ENCODE measurements at regions not wholly inside any gene's neighbourhood (a gene's known extent, or its start where the extent isn't known, plus 50 kb on each side); places are given as distances from the start of the nearest gene placed in this dataset.
"Not testable (repeated sequence)": the region's sequence is repeated elsewhere in the genome, so short reads cannot be mapped to it uniquely, and the experiment has no call there.

DNA sequence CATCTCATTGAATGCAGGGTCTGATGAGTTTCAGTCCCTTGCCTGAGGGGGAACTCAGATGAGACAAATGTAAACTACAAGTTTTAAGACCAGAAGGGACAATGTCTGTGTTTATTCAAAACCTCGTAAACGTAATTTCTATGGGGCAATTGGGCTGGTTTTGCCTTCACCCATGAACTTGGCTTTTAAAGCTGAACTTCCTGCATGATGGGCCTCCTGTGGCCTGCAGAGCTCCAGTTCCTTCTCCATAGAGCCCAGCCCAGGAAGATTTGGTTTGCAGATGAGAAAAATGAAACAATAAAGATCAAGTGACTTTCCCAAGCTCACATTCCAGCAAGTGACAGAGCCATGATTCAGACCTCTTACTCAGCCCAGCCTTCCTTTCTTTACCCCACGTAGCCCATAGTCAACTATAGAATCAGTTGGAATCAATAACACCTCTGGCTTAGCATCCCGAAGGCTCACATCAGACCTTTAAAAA is 612.3 kb downstream of the UTRN start:
- no peak for DNase-seq (ENCODE audit: extremely low read depth in 1 of 2, low read depth in 1 of 2)

DNA sequence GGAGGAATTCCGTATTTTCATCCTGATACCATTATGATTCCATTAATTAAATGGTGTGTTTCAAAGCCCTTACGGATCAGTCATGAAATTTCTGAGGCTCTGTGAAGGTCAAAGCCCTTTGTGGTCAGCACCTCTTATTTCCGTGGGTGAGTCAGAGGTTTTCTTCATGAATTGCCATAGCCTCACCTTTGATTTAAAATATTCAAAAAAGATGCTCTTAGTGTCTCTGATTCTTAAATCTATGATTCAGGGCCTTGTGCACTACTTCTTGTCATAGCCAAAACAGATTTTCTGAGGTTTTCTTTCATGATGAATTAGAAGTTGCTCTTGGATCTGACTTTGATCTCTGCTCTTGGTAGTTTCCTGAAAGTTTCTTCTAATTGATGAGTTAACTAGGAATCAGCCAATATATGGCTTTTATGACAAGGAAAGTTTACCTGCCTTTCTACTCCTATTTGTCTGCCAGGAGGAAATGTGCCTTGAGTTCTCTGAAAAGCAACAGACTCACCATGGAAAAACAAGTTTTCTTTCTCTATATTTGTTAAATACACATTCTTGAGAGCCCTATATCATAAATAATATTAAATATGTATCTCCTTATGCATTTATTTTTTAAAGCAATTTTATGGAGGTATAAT is 613.0 kb downstream of the UTRN start:
- no peak for DNase-seq (ENCODE audit: extremely low read depth in 1 of 2, low read depth in 1 of 2)

DNA sequence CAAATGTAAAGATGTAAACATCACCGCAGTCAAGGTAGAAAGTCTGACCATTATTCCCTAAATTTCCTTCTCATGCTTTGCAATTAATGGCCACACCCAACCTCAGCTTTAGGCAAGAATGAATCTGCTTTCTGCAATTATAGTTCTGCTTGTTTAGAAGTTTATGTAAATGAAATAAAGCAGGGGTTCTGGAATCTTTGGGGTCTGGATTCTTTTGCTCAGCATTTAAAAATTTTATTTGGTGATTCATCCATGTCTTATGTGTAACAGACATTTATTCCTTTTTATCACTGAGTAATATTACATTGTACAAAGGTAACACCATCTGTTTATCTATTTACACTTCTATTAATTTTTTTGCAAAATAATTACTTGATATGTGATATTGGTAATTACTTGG is 613.6 kb downstream of the UTRN start:
- no peak for DNase-seq (ENCODE audit: extremely low read depth in 1 of 2, low read depth in 1 of 2)

DNA sequence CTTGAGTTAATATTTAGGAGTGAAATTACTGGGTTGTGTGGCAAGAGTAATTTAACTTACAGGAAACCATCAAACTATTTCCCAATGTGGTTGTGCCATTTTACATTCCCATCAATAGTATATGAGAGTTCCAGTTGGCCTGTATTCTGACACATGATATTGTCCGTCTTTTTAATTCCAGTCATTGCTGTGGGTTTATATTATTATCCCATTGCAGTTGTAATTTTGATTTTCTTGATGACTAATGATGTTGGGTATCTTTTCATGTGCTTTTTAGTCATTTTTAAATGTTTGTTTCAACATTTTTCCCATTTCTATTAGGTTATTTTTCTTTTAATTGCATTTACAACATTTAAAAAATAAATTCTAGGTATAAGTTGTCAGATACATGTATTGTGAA is 614.0 kb downstream of the UTRN start:
- DNase-seq (ENCODE audit: extremely low read depth in 1 of 2, low read depth in 1 of 2): no peak

DNA sequence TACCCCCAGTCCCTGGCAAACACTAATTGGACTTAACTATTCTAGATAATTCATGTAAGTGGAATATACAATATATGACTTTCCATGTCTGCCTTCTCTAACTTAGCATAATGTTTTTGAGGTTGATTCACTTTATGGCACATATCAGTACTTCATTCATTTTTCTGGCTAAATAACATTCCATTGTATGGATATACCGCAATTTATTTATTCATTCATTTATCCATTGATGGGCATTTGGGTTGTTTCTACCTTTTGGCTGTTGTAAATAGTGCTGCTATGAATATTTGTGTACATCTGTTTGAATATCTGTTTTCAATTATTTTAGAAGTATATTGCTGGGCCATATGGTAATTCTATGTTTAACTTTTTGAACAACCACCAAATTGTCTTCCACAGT is 616.3 kb downstream of the UTRN start:
- DNase-seq (ENCODE audit: extremely low read depth in 1 of 2, low read depth in 1 of 2): no peak

DNA sequence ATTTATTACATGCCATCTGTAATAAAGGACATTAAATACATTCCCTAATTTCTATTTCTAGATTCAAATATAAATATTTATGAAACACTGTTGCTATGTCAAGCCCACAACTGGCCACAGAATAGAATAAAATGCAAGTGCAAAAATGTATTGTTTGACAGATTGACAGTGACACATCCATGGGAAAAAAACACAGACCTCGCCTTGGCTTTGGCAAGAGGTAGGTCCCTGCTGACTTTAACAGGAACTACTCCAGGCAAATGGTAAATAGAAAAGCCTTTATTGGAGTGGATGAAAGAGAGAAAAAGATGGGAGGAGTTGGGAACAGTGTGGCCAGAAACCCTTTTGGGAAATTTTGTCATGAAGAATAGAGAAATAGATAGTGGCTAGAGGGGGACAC is 622.9 kb downstream of the UTRN start:
- no peak for DNase-seq (ENCODE audit: extremely low read depth in 1 of 2, low read depth in 1 of 2)

DNA sequence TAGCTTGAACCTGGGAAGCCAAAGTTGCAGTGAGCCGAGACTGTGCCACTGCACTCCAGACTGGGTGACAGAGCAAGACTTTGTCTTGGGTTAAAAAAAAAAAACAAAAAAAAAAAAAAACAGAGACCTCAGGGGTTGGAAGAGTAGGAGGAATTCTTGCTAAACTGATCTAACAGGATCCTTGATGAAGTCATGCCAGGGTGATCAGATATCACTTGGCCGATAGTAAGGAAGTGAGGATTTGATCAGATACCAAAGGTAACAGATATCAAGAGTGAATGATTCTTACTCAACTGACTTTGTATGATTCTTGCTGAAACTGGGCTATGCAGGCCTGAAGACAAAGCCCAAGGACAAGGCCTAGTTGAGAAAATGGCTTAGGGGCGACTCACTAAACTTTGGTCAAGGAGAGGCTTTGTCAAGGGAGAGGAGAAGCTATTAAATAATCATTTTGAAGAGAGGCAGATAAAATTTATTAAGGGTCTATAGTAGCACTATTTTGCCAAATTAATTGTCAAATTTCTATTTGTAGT is 624.7 kb downstream of the UTRN start:
- DNase-seq (ENCODE audit: extremely low read depth in 1 of 2, low read depth in 1 of 2): no peak

DNA sequence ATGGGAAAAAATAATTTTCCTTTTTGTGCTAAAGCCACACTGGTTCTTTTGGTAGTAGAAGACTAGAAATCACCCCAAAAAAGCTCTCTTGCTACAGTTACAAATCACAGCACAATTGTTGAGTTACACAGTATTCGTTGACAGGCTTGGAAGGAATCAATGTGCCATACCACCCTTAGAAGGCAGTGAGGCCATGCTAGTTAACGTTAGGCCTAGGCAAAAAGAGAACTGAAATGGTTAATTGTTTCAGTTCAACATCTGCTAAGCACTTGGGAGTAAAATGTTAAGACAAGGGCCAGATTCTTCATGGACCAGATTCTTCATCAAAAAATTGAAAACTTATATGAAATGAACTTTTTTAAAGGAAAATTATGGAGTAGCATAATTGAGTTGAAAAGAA is 626.2 kb downstream of the UTRN start:
- DNase-seq (ENCODE audit: extremely low read depth in 1 of 2, low read depth in 1 of 2): no peak

DNA sequence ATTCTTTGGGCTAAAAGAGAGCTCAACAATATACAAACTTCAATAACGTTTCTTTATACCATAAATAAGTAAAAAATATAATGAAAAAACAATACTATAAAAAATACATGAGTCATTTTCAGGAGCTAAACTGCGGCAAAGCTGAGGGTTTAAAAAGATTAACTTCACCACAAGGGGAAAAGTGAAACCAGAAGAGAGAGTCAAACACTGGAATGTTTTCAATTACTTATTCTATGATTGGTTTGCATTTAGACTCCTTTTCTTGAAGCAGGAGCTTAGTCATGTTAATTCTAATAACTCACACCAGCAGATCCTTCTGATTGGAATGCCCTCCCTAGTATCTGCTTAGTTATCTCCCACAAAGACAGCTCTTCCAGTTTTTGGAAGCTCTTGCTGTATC is 627.3 kb downstream of the UTRN start:
- DNase-seq (ENCODE audit: extremely low read depth in 1 of 2, low read depth in 1 of 2): no peak

DNA sequence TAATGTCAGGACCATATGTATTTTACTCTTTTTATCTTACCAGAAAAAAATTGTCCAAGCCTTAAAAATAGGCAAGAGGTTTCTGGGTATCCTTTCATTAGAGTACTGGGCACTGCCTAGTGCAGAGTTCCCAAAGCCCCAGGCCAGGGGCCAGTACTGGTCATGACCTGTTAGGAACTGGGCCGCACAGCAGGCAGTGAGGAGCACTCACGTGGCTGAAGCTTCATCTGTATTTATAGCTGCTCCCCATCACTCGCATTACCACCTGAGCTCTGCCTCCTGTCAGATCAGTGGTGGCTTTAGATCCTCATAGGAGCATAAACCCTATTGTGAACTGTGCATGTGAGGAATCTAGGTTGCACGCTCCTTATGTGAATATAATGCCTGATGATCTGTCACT is 632.9 kb downstream of the UTRN start:
- DNase-seq (ENCODE audit: extremely low read depth in 1 of 2, low read depth in 1 of 2): no peak

DNA sequence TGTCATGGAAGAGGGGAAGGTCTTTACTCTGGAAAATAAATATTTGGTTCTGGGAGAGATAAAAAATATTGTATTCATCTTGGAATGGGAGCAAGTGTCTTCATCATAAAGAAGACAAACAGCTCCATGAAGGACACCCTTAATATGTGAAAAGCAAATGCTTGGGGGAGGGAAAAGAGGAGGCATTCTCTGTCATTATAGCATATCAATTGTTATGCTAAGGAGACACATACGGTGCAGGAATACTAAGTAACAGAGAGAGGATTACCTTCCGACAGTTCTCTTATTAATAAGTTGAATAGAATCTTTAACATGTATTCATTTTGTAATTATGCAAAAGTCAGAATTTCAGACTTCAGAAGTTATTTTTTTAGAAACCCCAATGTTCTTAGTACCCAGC is 634.4 kb downstream of the UTRN start:
- DNase-seq (ENCODE audit: extremely low read depth in 1 of 2, low read depth in 1 of 2): no peak

DNA sequence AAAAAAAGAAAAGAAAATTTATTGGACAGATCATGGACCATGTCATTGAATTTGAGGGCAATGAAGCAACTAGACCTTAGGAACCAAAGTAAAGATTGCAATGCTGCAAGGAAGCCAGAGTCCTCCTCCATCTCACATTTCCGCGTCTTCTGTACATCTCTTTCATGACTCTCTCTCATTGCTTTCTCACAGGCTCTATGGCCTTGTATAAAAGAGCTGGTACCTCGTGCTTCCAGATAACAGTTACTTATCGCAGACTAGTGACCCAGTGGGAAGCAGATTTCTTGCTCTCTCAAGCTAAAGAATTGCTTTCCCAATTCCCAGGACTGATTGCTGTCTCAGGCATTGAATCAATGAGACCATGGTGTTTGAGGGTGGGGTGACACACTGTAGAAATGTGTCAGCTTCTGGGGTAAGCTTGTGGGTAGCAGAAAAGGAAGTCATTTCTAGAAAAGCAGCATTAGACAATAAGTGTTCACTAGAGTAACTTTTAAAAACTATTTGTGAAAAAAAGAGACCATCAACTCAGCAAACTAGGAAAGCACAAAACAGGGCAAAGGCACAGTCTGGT is 635.3 kb downstream of the UTRN start:
- no peak for DNase-seq (ENCODE audit: extremely low read depth in 1 of 2, low read depth in 1 of 2)

DNA sequence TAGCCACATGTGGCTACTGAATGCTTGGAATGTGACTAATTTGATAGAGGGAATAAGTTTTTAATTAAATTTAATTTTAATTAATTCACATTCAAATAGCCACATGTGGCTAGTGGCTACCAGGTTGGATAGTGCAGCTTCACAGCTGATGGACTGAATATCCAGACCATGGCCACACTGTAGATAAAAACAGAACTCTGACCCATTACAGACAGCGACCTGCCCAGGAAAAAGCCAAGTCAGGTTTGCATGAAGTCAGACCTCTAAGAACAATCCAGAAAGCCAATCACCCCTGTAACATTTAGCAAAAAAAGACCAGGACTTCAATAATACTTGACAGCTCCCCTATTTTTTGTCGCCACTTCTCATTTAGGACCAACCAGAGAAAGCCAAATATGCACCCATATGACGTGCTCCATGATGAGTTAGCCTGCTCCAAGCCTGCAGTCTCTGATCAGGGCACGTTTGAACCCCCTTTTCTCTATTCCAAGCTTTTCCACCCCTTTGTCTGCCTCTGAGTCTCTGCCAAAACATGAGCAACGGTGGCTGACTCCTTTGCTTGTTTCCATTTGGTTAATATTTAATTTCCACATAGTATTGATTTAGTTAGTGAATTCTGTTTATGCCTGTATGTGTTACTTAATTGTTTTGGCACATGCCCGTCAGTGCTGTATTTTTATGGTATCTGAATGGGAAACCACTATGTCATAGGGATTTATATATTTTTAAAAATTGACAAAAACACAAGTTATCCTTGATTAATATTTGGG is 636.3 kb downstream of the UTRN start:
- no peak for DNase-seq (ENCODE audit: extremely low read depth in 1 of 2, low read depth in 1 of 2)

DNA sequence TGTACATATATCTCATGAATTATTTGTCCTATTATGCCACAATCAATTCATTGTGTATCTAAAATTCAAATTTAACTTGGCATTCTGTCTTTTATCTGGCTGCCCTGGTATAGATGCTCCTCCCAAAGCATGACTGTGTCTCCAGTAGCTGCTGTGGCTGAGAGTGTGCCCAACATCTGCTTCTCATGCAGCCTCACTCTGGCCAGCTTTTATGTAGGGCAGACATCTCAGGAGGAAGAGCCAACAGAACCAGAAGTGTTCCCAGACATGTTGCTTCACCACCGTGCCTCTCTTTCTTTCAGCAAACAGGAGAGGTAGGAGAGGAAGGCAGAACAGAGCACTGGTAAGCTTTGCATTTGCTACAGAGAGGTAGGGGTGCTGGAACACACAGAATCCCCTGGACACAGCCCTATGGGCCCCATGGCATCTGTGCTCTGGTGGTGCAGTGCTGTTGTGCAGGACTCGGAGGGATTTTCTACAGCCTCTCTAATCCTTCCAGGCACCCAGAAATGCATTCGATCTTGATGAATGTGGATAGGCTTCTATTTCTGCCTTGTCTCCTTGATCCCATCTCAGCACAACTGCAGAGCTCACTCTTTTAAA is 637.1 kb downstream of the UTRN start:
- DNase-seq (ENCODE audit: extremely low read depth in 1 of 2, low read depth in 1 of 2): no peak

DNA sequence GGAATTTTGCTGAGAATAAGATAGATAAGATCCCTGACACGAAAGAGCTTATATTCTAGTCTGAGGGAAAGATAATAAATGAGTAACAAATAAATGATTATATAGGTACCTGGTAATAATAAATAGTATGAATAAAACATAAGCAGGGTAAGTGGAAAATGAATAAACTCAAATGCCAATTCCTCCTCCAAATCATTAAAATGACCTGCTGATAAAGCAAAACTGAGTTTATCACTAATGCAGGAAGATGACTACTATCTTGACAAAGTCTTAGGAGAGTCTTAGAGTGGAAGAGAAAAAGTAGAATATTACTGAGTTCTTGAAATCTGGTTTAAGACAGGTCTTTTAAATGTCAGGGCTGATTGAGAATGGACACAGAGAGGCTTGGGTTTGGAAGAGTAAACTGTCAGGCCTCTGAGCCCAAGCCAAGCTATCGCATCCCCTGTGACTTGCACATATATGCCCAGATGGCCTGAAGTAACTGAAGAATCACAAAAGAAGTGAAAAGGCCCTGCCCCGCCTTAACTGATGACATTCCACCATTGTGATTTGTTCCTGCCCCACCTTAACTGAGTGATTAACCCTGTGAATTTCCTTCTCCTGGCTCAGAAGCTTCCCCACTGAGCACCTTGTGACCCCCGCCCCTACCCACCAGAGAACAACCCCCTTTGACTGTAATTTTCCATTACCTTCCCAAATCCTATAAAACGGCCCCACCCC is 637.8 kb downstream of the UTRN start:
- not testable (repeated sequence) for DNase-seq (ENCODE audit: extremely low read depth in 1 of 2, low read depth in 1 of 2)

DNA sequence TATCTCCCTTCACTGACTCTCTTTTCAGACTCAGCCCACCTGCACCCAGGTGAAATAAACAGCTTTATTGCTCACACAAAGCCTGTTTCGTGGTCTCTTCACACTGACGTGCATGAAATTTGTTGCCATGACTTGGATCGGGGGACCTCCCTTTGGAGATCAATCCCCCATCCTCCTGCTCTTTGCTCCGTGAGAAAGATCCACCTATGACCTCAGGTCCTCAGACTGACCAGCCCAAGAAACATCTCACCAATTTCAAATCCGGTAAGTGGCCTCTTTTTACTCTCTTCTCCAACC is 638.3 kb downstream of the UTRN start:
- not testable (repeated sequence) for DNase-seq (ENCODE audit: extremely low read depth in 1 of 2, low read depth in 1 of 2)

DNA sequence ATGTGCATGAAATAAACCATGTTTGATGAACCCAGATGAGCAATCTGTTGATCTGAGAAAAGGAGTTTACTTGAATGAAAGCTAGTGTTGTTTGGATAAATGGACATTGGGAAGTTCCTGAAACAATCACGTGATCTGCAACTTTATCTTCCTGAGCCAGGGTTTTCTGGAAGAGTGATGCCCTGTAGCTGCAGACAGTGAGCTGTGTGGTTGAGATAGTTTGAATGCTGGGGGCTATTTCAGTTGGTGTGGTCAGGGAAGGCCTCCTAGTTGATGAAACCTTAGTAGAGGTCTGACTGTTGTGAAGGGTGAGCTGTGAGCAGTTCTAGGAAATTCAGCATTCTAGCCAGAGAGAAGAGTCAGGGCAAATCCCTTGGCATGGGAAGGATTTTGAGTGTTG is 643.7 kb downstream of the UTRN start:
- DNase-seq (ENCODE audit: extremely low read depth in 1 of 2, low read depth in 1 of 2): no peak

DNA sequence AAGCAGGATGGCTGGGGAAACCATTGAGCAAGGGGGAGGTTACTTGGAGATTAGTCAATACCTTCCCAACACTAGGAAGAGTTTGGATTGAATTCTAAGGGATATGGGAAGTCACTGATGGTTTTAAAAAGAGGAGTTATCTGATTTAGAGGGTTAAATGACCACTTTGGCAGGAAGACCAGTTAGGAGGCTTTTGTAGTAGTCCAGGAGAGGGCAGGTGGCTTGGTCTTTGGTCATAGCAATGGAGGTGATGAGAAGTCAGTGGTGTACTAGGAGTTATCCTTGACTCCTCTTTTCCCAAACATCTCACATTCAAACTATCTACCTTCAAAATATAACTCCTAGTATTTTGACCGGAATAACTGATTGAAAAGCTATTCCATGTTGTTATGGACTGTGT is 644.1 kb downstream of the UTRN start:
- no peak for DNase-seq (ENCODE audit: extremely low read depth in 1 of 2, low read depth in 1 of 2)

DNA sequence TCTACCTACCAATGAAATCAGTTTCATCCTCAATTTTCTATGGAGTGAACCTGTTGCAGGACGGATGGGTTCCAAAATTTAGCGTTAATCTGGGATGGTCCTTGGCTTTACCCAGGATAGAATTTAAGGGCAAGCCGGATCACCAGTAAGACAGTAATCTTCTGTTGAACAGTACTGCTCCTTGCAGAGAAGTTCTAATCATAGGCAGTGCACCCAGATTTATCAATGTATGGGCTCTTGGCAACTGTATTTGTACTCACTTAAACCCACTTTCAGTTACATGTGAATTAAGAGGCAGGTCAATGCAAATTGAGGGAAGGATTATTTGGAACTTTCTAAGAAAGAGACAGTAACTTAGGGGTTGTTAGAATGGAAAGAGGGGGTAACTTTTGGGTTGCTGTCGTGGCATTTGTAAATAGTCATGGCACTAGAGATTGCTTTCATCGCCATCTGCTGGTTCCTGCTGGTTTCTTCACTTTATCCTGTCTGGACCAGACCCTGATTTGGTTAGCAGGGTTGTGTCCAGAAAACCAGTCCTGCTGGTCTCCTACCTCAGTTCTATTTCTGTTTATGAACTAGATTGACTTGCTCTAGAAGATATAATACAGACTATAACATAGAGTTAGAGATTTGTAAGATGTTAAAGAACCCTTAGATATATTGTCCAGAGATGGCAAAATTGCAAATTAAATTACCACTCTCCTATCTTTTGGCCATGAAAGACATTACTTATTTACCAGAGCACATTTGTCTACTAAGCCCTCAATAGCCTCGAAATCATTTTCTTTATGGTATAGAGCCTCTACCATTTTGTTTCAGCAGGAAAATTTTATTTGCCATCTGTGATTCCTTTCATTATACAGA is 646.3 kb downstream of the UTRN start:
- no peak for DNase-seq (ENCODE audit: extremely low read depth in 1 of 2, low read depth in 1 of 2)

DNA sequence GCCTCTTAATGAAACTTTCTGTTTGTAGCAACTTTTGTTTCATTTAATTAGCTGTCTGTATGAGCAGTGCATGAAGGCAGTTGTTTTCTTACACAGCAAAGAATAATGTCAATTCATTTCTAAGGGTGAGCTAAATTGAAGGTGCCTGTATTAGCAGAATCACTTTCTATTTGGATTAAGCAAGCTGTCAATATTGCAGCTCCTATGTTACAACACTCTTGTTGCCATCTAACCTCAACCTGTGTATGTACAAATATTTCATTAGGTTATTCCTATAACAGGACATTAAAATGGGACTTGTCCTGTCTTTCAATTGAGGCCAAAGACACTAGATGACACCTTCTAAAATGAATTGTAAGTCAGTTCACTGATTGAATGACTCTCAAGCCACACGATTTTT is 647.5 kb downstream of the UTRN start:
- no peak for DNase-seq (ENCODE audit: extremely low read depth in 1 of 2, low read depth in 1 of 2)

All from activated CD8-positive, alpha-beta memory T cell treated with anti-CD3 and anti-CD28 coated beads for 1 hour (primary cell).